Liver (tissue), 8 donors: ENCODE measurements at regions not wholly inside any gene's neighbourhood (a gene's known extent, or its start where the extent isn't known, plus 50 kb on each side); places are given as distances from the start of the nearest gene placed in this dataset.

Source experiments
- DNase-seq: peaks from one replicate; pipeline ENCODE4 v3.0.0-alpha.2; 2017; ENCODE audit warnings: low spot score
- H3K27ac ChIP-seq, 2 donors: one replicate each; pipeline ENCODE4 v1.7.0; 2013; ENCODE audit warnings: inconsistent platforms in 2 of 2, low read length in 2 of 2, control low read depth in 1 of 2, low read depth in 1 of 2, mild to moderate bottlenecking in 1 of 2
- H3K27me3 ChIP-seq, 4 donors: one replicate each; pipeline versions ENCODE4 v1.6.1 to v1.7.0; 2013; ENCODE audit warnings: low read length in 3 of 4, inconsistent platforms in 1 of 4, mild to moderate bottlenecking in 1 of 4, moderate library complexity in 1 of 4; ENCODE audit not compliant: control insufficient read depth in 4 of 4, insufficient read depth in 4 of 4
- H3K36me3 ChIP-seq, 4 donors: one replicate each; pipeline versions ENCODE4 v1.6.1 to v1.7.0; 2013; ENCODE audit warnings: low read length in 3 of 4, mild to moderate bottlenecking in 3 of 4, low read depth in 1 of 4, moderate library complexity in 1 of 4; ENCODE audit not compliant: control insufficient read depth in 4 of 4, insufficient read depth in 3 of 4
- H3K4me1 ChIP-seq, 4 donors: one replicate each; pipeline versions ENCODE4 v1.6.1 to v1.7.0; 2013; ENCODE audit warnings: low read length in 3 of 4, mild to moderate bottlenecking in 3 of 4, moderate library complexity in 1 of 4; ENCODE audit not compliant: control insufficient read depth in 4 of 4, insufficient read depth in 4 of 4
- H3K4me3 ChIP-seq, 3 donors: one replicate each; pipeline versions ENCODE4 v1.6.1 to v1.7.0; 2013; ENCODE audit warnings: low read length in 3 of 3, control low read depth in 1 of 3, low read depth in 1 of 3, mild to moderate bottlenecking in 1 of 3
- H3K9ac ChIP-seq, 2 donors: one replicate each; pipeline ENCODE4 v1.7.0; 2013; ENCODE audit warnings: low read length in 2 of 2, mild to moderate bottlenecking in 2 of 2, moderate library complexity in 2 of 2, control low read depth in 1 of 2, low read depth in 1 of 2
- H3K9me3 ChIP-seq, 4 donors: one replicate each; pipeline versions ENCODE4 v1.6.1 to v1.7.0; 2013; ENCODE audit warnings: low read length in 3 of 4; ENCODE audit not compliant: control insufficient read depth in 4 of 4
- EGR1 ChIP-seq, 2 donors: IDR thresholded peaks; 2 replicates each; pipeline ENCODE4 v1.6.1; 2016 to 2018; ENCODE audit warnings: antibody characterized with exemption in 2 of 2, low read depth in 2 of 2
- FOXA1 ChIP-seq: IDR thresholded peaks from 2 replicates; pipeline ENCODE4 v1.6.1; 2016; ENCODE audit warnings: antibody characterized with exemption
- GABPA ChIP-seq, 2 donors: IDR thresholded peaks in 1 of 2; conservative IDR thresholded peaks in 1 of 2; 2 replicates each; pipeline ENCODE4 v1.6.1; 2016; ENCODE audit warnings: antibody characterized with exemption in 2 of 2, mild to moderate bottlenecking in 1 of 2, moderate library complexity in 1 of 2
- HNF4G ChIP-seq: IDR thresholded peaks from 2 replicates; pipeline ENCODE4 v1.6.1; 2016; ENCODE audit warnings: antibody characterized with exemption
- NR2F2 ChIP-seq: IDR thresholded peaks from 2 replicates; pipeline ENCODE4 v1.6.1; 2016; ENCODE audit warnings: antibody characterized with exemption
- RAD21 ChIP-seq, 2 donors: IDR thresholded peaks; 2 replicates each; pipeline ENCODE4 v1.6.1; 2016; ENCODE audit warnings: antibody characterized with exemption in 2 of 2, mild to moderate bottlenecking in 2 of 2
- RXRA ChIP-seq, 2 donors: IDR thresholded peaks; 2 replicates each; pipeline ENCODE4 v1.6.1; 2017 to 2018; ENCODE audit warnings: antibody characterized with exemption in 2 of 2, mild to moderate bottlenecking in 1 of 2
- SP1 ChIP-seq: IDR thresholded peaks from 2 replicates; pipeline ENCODE4 v1.6.1; 2018; ENCODE audit warnings: antibody characterized with exemption, mild to moderate bottlenecking
- TAF1 ChIP-seq: conservative IDR thresholded peaks from 2 replicates; pipeline ENCODE4 v1.6.1; 2016; ENCODE audit warnings: antibody characterized with exemption, mild to moderate bottlenecking
- YY1 ChIP-seq: IDR thresholded peaks from 2 replicates; pipeline ENCODE4 v1.6.1; 2016; ENCODE audit warnings: antibody characterized with exemption, mild to moderate bottlenecking
- WGBS: extraction: QIAGEN DNeasy Blood & Tissue Kit; methylation state at CpG from one replicate; pipeline ENCODE4 v1.1.7; 2013; 5-methylcytosine and 5-hydroxymethylcytosine counted together
- TF ChIP-seq, protein P1 (sequence below): IDR thresholded peaks from 2 replicates; pipeline ENCODE4 v1.6.1; 2016; ENCODE audit warnings: antibody characterized with exemption
- TF ChIP-seq, protein P2 (sequence below): fragments of 150-350 bp; IDR thresholded peaks from 2 replicates; pipeline ENCODE4 v1.5.1; 2017; ENCODE audit warnings: improper control_type of control experiment, low read depth, low read length; ENCODE audit not compliant: missing input control
- donor health status: healthy.
- donor health status: healthy.
- donor health status: healthy.
- donor health status: healthy.
- donor health status: healthy.

DNA sequence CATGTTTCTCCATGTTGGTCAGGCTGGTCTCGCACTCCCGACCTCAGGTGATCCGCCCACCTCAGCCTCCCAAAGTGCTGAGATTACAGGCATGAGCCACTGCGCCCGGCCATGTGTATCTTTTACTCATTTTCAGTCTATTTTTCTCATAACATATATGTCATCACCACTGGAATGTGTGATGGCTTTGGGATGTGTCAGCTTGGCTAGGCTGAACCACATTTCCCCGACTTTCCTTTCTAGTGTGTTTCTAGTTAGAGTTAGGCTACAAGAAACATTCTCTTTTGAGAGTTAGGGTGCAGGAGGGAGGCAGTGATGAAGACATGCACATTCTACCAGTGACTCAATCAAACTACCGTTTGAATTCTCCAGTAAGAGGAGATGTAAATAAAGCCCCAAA lies 444.9 kb upstream of the THBS1 start:
- Histone ChIP-seq H3K9me3 (no peaks in the 10 kb centered on the region), H3K36me3 (no peaks in the 10 kb centered on the region), H3K27me3 (no peaks in the 10 kb centered on the region), H3K4me3 (no peak overlapping the region), H3K4me1 (no peaks in the 10 kb centered on the region), H3K27ac (no peak overlapping the region), H3K9ac (no peak overlapping the region)
- no peak for DNase-seq
- WGBS, result 94% methylated on average over 7 of the region's 7 CpGs
- TF ChIP-seq, protein P1, sequence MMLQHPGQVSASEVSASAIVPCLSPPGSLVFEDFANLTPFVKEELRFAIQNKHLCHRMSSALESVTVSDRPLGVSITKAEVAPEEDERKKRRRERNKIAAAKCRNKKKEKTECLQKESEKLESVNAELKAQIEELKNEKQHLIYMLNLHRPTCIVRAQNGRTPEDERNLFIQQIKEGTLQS, result no peak
- TF ChIP-seq FOXA1 (no peak), YY1 (no peak), RAD21 (IDR thresholded peaks at IDR 0.05) (no peak), SP1 (no peak), TAF1 (no peak)

DNA sequence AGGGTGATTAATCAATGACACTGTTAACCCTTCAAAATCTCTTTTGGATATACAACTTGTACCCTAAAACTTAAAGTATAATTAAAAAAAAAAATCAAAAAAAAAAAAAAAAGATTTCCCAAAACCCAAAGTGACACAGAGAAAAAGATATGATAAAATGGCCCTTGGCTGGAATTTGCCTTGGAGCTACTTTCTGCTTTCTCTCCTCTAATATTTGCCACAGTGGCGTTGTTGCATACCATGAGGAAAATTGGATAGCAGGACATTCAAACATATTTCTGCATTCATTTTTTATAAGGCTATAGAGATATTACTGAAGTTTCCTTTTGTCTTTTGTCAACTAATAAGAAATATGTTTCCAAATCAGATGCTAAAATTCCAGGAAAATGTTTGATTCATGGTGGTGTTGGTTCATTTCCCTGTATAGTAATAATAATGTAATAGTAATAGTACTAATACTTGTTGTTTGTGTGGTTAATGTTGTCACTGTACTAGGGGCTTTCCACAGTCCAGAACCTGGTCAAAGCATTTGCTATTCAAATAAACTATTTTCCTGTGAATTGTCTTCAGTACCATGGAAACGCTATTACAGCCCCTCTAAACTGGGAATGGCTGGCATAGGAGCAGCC lies 441.3 kb upstream of the THBS1 start:
- Histone ChIP-seq H3K4me1 (no peaks in the 10 kb centered on the region), H3K27me3 (no peaks in the 10 kb centered on the region), H3K4me3 (no peak overlapping the region), H3K9me3 (no peaks in the 10 kb centered on the region), H3K36me3 (no peaks in the 10 kb centered on the region), H3K27ac (no peak overlapping the region), H3K9ac (no peak overlapping the region)
- 75% methylated on average over 2 of the region's 2 CpGs for WGBS
- DNase-seq, result no peak
- TF ChIP-seq, protein P1, result no peak
- no peak for TF ChIP-seq NR2F2
- TF ChIP-seq TAF1, result no peak
- TF ChIP-seq RAD21 (IDR thresholded peaks at IDR 0.05), result no peak
- no peak for TF ChIP-seq GABPA (IDR thresholded peaks at IDR 0.05 in 1 of 2, conservative IDR thresholded peaks at IDR 0.05 in 1 of 2)

DNA sequence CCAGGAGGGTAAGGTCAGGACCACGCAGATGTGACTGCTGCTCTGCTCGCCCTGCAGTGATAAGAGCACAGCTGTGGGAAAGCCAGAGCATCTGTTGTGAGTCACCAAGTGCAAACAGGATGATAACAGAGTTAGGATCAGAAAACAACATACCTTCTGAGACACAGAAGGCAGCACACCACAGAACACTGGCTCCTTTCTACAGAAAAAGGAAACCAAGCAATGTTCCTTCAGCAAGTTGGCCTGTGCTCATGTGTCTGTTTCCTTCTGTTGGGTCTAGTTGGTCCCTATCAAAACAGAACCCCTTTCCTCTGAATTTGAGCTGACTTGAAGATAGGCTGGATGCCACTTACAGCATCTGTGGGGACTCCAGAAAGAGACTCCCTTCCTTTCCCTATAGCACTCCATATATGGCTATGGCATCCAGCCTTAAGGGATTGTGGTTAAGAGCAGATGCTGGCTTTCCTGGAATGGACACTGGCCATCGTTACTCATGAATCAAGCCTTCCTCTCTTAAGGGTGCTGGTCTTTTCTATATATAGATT lies 440.7 kb upstream of the THBS1 start:
- H3K4me3 ChIP-seq, result no peak overlapping the region
- peak; percentile 65 for DNase-seq
- H3K9me3 ChIP-seq, result no peaks in the 10 kb centered on the region
- WGBS, result 66% methylated on average over 3 of the region's 3 CpGs
- H3K27me3 ChIP-seq, result no peaks in the 10 kb centered on the region
- H3K36me3 ChIP-seq, result no peaks in the 10 kb centered on the region
- TF ChIP-seq RXRA (IDR thresholded peaks at IDR 0.05), result no peak
- no peak for TF ChIP-seq FOXA1
- no peaks in the 10 kb centered on the region for H3K4me1 ChIP-seq
- no peak overlapping the region for H3K9ac ChIP-seq
- H3K27ac ChIP-seq, result no peak overlapping the region

DNA sequence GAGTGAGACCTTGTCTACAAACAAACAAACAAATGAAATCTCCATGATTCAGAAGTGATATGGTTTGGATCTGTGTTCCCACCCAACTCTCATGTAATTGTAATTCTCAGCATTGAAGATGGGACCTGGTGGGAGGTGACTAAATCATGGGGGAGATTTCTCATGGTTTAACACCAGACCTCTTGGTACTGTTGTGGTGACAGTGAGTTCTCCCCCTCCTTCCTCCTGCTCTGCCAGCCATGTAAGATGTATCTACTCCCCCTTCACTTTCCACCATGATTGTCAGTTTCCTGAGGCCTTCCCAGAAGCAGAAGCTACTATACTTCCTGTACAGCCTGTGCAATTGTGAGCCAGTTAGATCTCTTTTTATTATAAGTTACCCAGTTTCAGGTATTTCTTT lies 438.4 kb upstream of the THBS1 start:
- DNase-seq, result no peak
- no peaks in the 10 kb centered on the region for H3K27me3 ChIP-seq
- no peaks in the 10 kb centered on the region for H3K4me1 ChIP-seq
- no peak overlapping the region for H3K27ac ChIP-seq
- no peaks in the 10 kb centered on the region for H3K36me3 ChIP-seq
- no peak overlapping the region for H3K4me3 ChIP-seq
- H3K9ac ChIP-seq, result no peak overlapping the region
- TF ChIP-seq, protein P2, sequence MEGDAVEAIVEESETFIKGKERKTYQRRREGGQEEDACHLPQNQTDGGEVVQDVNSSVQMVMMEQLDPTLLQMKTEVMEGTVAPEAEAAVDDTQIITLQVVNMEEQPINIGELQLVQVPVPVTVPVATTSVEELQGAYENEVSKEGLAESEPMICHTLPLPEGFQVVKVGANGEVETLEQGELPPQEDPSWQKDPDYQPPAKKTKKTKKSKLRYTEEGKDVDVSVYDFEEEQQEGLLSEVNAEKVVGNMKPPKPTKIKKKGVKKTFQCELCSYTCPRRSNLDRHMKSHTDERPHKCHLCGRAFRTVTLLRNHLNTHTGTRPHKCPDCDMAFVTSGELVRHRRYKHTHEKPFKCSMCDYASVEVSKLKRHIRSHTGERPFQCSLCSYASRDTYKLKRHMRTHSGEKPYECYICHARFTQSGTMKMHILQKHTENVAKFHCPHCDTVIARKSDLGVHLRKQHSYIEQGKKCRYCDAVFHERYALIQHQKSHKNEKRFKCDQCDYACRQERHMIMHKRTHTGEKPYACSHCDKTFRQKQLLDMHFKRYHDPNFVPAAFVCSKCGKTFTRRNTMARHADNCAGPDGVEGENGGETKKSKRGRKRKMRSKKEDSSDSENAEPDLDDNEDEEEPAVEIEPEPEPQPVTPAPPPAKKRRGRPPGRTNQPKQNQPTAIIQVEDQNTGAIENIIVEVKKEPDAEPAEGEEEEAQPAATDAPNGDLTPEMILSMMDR, result no peak
- TF ChIP-seq RXRA (IDR thresholded peaks at IDR 0.05) (no peak), HNF4G (no peak), EGR1 (IDR thresholded peaks at IDR 0.05; ENCODE audit: low read depth in 2 of 2) (no peak)
- H3K9me3 ChIP-seq, result no peaks in the 10 kb centered on the region
